Naive thymus-derived CD8-positive, alpha-beta T cell (primary cell): ENCODE measurements at regions not wholly inside any gene's neighbourhood (a gene's known extent, or its start where the extent isn't known, plus 50 kb on each side); places are given as distances from the start of the nearest gene placed in this dataset.

Experiments
- ATAC-seq, 2 donors: fragments of 150-1000 bp; cut with Tn5 transposase in 1 of 2; sonication (Bioruptor Pico), chemical (Tn5 transposase) in 1 of 2; 1 replicate in 1 of 2; 2 replicates in 1 of 2; pipeline ENCODE4 v1.10.0; 2021; ENCODE audit warnings: mild to moderate bottlenecking in 2 of 2, moderate library complexity in 2 of 2
- POLR2A ChIA-PET: fragments of 350-600 bp; sonication (Branson Sonifier 250); formaldehyde crosslinking; loops from one replicate; lab custom pipeline; 2021; ENCODE audit warnings: antibody characterized with exemption; lab: Charles Lee
- DNase-seq, 10 donors: peaks; one replicate each; pipeline versions ENCODE4 v3.0.0 to v3.0.0-alpha.2; 2020 to 2022
- H3K27ac Mint-ChIP-seq, 10 donors: one replicate each; pipeline ENCODE4 v1.8.0; 2020 to 2022; ENCODE audit warnings: mild to moderate bottlenecking in 10 of 10, mixed read lengths in 10 of 10, moderate library complexity in 4 of 10, inconsistent platforms in 1 of 10
- H3K27me3 Mint-ChIP-seq, 5 donors: one replicate each; pipeline ENCODE4 v1.8.0; 2021 to 2022; ENCODE audit warnings: mixed read lengths in 5 of 5
- H3K36me3 Mint-ChIP-seq, 3 donors: one replicate each; pipeline ENCODE4 v1.8.0; 2020 to 2022; ENCODE audit warnings: mixed read lengths in 3 of 3, mild to moderate bottlenecking in 2 of 3, inconsistent platforms in 1 of 3
- H3K4me1 Mint-ChIP-seq, 4 donors: one replicate each; pipeline ENCODE4 v1.8.0; 2021 to 2022; ENCODE audit warnings: mixed read lengths in 4 of 4
- H3K4me3 Mint-ChIP-seq, 10 donors: one replicate each; pipeline ENCODE4 v1.8.0; 2020 to 2022; ENCODE audit warnings: mild to moderate bottlenecking in 10 of 10, mixed read lengths in 10 of 10, moderate library complexity in 6 of 10, inconsistent platforms in 1 of 10
- H3K9me3 Mint-ChIP-seq, 9 donors: one replicate each; pipeline ENCODE4 v1.8.0; 2020 to 2022; ENCODE audit warnings: mixed read lengths in 9 of 9, mild to moderate bottlenecking in 3 of 9, inconsistent platforms in 1 of 9, moderate library complexity in 1 of 9

- Mint-ChIP-seq H3K27ac (peak overlapping the region in 9 of 10 donors; percentile 25 to 95 (median 88)), H3K4me1 (peaks cover 10 to 26% (median 18%) of the 10 kb centered on the region in 4 donors), H3K36me3 (peaks cover 0 to 3% (median 0%) of the 10 kb centered on the region in 3 donors), H3K9me3 (no peaks in the 10 kb centered on the region), H3K4me3 (peak overlapping the region in 9 of 10 donors; percentile 48 to 93 (median 92)), H3K27me3 (peaks cover 2 to 32% (median 8%) of the 10 kb centered on the region in 5 donors)
- POLR2A ChIA-PET: no interaction called here
- ATAC-seq: no peak
- no peak for DNase-seq
These were observed 142.0 kb upstream of the RET start for GRCh38 chr10:42934842-42935241.

GRCh38 chr10:42935466-42935865 is 141.4 kb upstream of the RET start:
- Mint-ChIP-seq H3K27ac (peak overlapping the region in 5 of 10 donors; percentile 43 to 94 (median 72)), H3K27me3 (peaks cover 2 to 30% (median 8%) of the 10 kb centered on the region in 5 donors), H3K36me3 (peaks cover 0 to 3% (median 0%) of the 10 kb centered on the region in 3 donors), H3K4me1 (peaks cover 10 to 26% (median 18%) of the 10 kb centered on the region in 4 donors), H3K9me3 (no peaks in the 10 kb centered on the region), H3K4me3 (peak overlapping the region in 2 of 10 donors; percentile 4 to 58)
- ATAC-seq: no peak
- POLR2A ChIA-PET: no interaction called here
- no peak for DNase-seq

GRCh38 chr10:42936580-42936979 is 140.3 kb upstream of the RET start:
- ATAC-seq (no peak), DNase-seq (no peak)
- POLR2A ChIA-PET: interaction anchor here (0.6 kb wide), 1 partner anchor 1923 kb away, joined by 3 read pairs; no protein-coding TSS in a partner anchor
- Mint-ChIP-seq H3K4me3 (no peak overlapping the region), H3K4me1 (peaks cover 10 to 26% (median 18%) of the 10 kb centered on the region in 4 donors), H3K9me3 (no peaks in the 10 kb centered on the region), H3K27me3 (peaks cover 0 to 25% (median 8%) of the 10 kb centered on the region in 5 donors), H3K36me3 (no peaks in the 10 kb centered on the region), H3K27ac (no peak overlapping the region)

GRCh38 chr10:42937048-42937447 is 139.8 kb upstream of the RET start:
- H3K9me3 Mint-ChIP-seq: no peaks in the 10 kb centered on the region
- no peak overlapping the region for H3K4me3 Mint-ChIP-seq
- DNase-seq (no peak), ATAC-seq (no peak)
- POLR2A ChIA-PET: no interaction called here
- H3K36me3 Mint-ChIP-seq: no peaks in the 10 kb centered on the region
- H3K27ac Mint-ChIP-seq: no peak overlapping the region
- peaks cover 0 to 21% (median 8%) of the 10 kb centered on the region in 5 donors for H3K27me3 Mint-ChIP-seq
- peaks cover 10 to 26% (median 17%) of the 10 kb centered on the region in 4 donors for H3K4me1 Mint-ChIP-seq

- Mint-ChIP-seq H3K4me3 (no peak overlapping the region), H3K27ac (no peak overlapping the region), H3K27me3 (peaks cover 0 to 19% (median 8%) of the 10 kb centered on the region in 5 donors), H3K36me3 (no peaks in the 10 kb centered on the region), H3K4me1 (peaks cover 8 to 21% (median 14%) of the 10 kb centered on the region in 4 donors), H3K9me3 (no peaks in the 10 kb centered on the region)
- POLR2A ChIA-PET: no interaction called here
- no peak for DNase-seq
- no peak for ATAC-seq
These were observed 139.2 kb upstream of the RET start for GRCh38 chr10:42937649-42938180.

- Mint-ChIP-seq H3K36me3 (no peaks in the 10 kb centered on the region), H3K27ac (no peak overlapping the region), H3K4me1 (peaks cover 5 to 14% (median 10%) of the 10 kb centered on the region in 4 donors), H3K27me3 (peaks cover 0 to 16% (median 8%) of the 10 kb centered on the region in 5 donors), H3K4me3 (no peak overlapping the region), H3K9me3 (no peaks in the 10 kb centered on the region)
- no peak for ATAC-seq
- DNase-seq: no peak
- POLR2A ChIA-PET: no interaction called here
These were observed 138.5 kb upstream of the RET start for GRCh38 chr10:42938351-42938750.

- Mint-ChIP-seq H3K27me3 (peaks cover 3 to 12% (median 8%) of the 10 kb centered on the region in 5 donors), H3K27ac (no peak overlapping the region), H3K4me3 (no peak overlapping the region), H3K9me3 (no peaks in the 10 kb centered on the region), H3K4me1 (peaks cover 0 to 8% (median 4%) of the 10 kb centered on the region in 4 donors), H3K36me3 (no peaks in the 10 kb centered on the region)
- ATAC-seq: no peak
- POLR2A ChIA-PET: no interaction called here
- no peak for DNase-seq
These were observed 137.6 kb upstream of the RET start for GRCh38 chr10:42939237-42939636.

- peaks cover 3 to 8% (median 8%) of the 10 kb centered on the region in 5 donors for H3K27me3 Mint-ChIP-seq
- H3K4me3 Mint-ChIP-seq: no peak overlapping the region
- no peak for ATAC-seq
- H3K36me3 Mint-ChIP-seq: no peaks in the 10 kb centered on the region
- no peak for DNase-seq
- H3K4me1 Mint-ChIP-seq: peaks cover 0 to 5% (median 0%) of the 10 kb centered on the region in 4 donors
- H3K9me3 Mint-ChIP-seq: no peaks in the 10 kb centered on the region
- POLR2A ChIA-PET: no interaction called here
- H3K27ac Mint-ChIP-seq: no peak overlapping the region
These were observed 137.0 kb upstream of the RET start for GRCh38 chr10:42939685-42940366.

- H3K9me3 Mint-ChIP-seq: no peaks in the 10 kb centered on the region
- no peak overlapping the region for H3K27ac Mint-ChIP-seq
- no peaks in the 10 kb centered on the region for H3K36me3 Mint-ChIP-seq
- no peak overlapping the region for H3K4me3 Mint-ChIP-seq
- no peak for DNase-seq
- peaks cover 3 to 8% (median 5%) of the 10 kb centered on the region in 5 donors for H3K27me3 Mint-ChIP-seq
- ATAC-seq: no peak
- POLR2A ChIA-PET: no interaction called here
- H3K4me1 Mint-ChIP-seq: no peaks in the 10 kb centered on the region
These were observed 136.2 kb upstream of the RET start for GRCh38 chr10:42940487-42941294.

- Mint-ChIP-seq H3K9me3 (no peaks in the 10 kb centered on the region), H3K27me3 (peaks cover 2 to 8% (median 5%) of the 10 kb centered on the region in 5 donors), H3K27ac (no peak overlapping the region), H3K4me1 (no peaks in the 10 kb centered on the region), H3K36me3 (no peaks in the 10 kb centered on the region), H3K4me3 (no peak overlapping the region)
- DNase-seq (no peak), ATAC-seq (no peak)
- POLR2A ChIA-PET: no interaction called here
These were observed 135.6 kb upstream of the RET start for GRCh38 chr10:42941295-42941644.

GRCh38 chr10:42941790-42942189 is 135.1 kb upstream of the RET start:
- no peaks in the 10 kb centered on the region for H3K4me1 Mint-ChIP-seq
- no peak overlapping the region for H3K4me3 Mint-ChIP-seq
- no peaks in the 10 kb centered on the region for H3K36me3 Mint-ChIP-seq
- DNase-seq (no peak), ATAC-seq (no peak)
- peaks cover 0 to 8% (median 5%) of the 10 kb centered on the region in 5 donors for H3K27me3 Mint-ChIP-seq
- no peak overlapping the region for H3K27ac Mint-ChIP-seq
- no peaks in the 10 kb centered on the region for H3K9me3 Mint-ChIP-seq
- POLR2A ChIA-PET: no interaction called here

- POLR2A ChIA-PET: interaction anchor here (0.6 kb wide), 1 partner anchor 99 kb away, joined by 4 read pairs; no protein-coding TSS in a partner anchor
- Mint-ChIP-seq H3K36me3 (no peaks in the 10 kb centered on the region), H3K4me3 (no peak overlapping the region), H3K9me3 (peaks cover 0 to 4% (median 0%) of the 10 kb centered on the region in 9 donors), H3K27me3 (peaks cover 1 to 8% (median 6%) of the 10 kb centered on the region in 5 donors), H3K27ac (peak overlapping the region in 1 of 10 donors; percentile 73), H3K4me1 (no peaks in the 10 kb centered on the region)
- ATAC-seq: no peak
- DNase-seq: no peak
These were observed 134.5 kb upstream of the RET start for GRCh38 chr10:42942279-42942950.
